ENCODE measurements at regions not wholly inside any gene's neighbourhood (a gene's known extent, or its start where the extent isn't known, plus 50 kb on each side); places are given as distances from the start of the nearest gene placed in this dataset.

GRCh38 chrX:125101971-125102755 is 217.5 kb upstream of the TEX13C start:
- Histone ChIP-seq H3K9ac (no peak overlapping the region), H3K4me3 (no peak overlapping the region), H3K4me2 (ENCODE audit: unreplicated experiment) (no peak overlapping the region), H3K9me2 (ENCODE audit: insufficient read depth) (no peaks in the 10 kb centered on the region), H4K20me1 (ENCODE audit: insufficient read depth) (no peaks in the 10 kb centered on the region), H3K9me3 (ENCODE audit: low read depth) (no peaks in the 10 kb centered on the region), H3K4me1 (ENCODE audit: insufficient read depth) (no peaks in the 10 kb centered on the region), H3F3A (ENCODE audit: insufficient read depth) (no peaks in the 10 kb centered on the region), H2AFZ (no peak overlapping the region), H3K79me2 (ENCODE audit: insufficient read depth) (no peaks in the 10 kb centered on the region), H3K27me3 (replicated peaks; ENCODE audit: insufficient read depth) (no peaks in the 10 kb centered on the region), H3K27ac (no peak overlapping the region), H3K36me3 (ENCODE audit: low read depth) (no peaks in the 10 kb centered on the region)
- WGBS, 2 experiments (ENCODE audit: low coverage in 1 of 2, low lambda C conversion rate in 2 of 2, missing lambda C conversion rate in 2 of 2), result 0 to 12% methylated on average over 1 of the region's 1 CpG
- no peak for DNase-seq
- no peak for TF ChIP-seq EZH2phosphoT487 (IDR thresholded peaks at IDR 0.05; ENCODE audit: insufficient read depth, low read depth)
- TF ChIP-seq EZH2 (IDR thresholded peaks at IDR 0.05; ENCODE audit: insufficient read depth, poor library complexity, severe bottlenecking), result no peak
- in situ Hi-C loops (cut with MboI), result no loop called here

GRCh38 chrX:125103693-125104092 is 216.0 kb upstream of the TEX13C start:
- H3K27me3 ChIP-seq (replicated peaks; ENCODE audit: insufficient read depth), result no peaks in the 10 kb centered on the region
- no peaks in the 10 kb centered on the region for H3K9me2 ChIP-seq (ENCODE audit: insufficient read depth)
- no peaks in the 10 kb centered on the region for H3K36me3 ChIP-seq (ENCODE audit: low read depth)
- no peaks in the 10 kb centered on the region for H4K20me1 ChIP-seq (ENCODE audit: insufficient read depth)
- no peak overlapping the region for H3K27ac ChIP-seq
- H2AFZ ChIP-seq, result no peak overlapping the region
- in situ Hi-C loops (cut with MboI), result no loop called here
- WGBS, 2 experiments (ENCODE audit: low coverage in 1 of 2, low lambda C conversion rate in 2 of 2, missing lambda C conversion rate in 2 of 2), result 62 to 68% methylated on average over 11 of the region's 11 CpGs
- TF ChIP-seq EZH2phosphoT487 (IDR thresholded peaks at IDR 0.05; ENCODE audit: insufficient read depth, low read depth) (no peak), EZH2 (IDR thresholded peaks at IDR 0.05; ENCODE audit: insufficient read depth, poor library complexity, severe bottlenecking) (no peak)
- no peak overlapping the region for H3K4me3 ChIP-seq
- no peaks in the 10 kb centered on the region for H3K4me1 ChIP-seq (ENCODE audit: insufficient read depth)
- H3K4me2 ChIP-seq (ENCODE audit: unreplicated experiment), result no peak overlapping the region
- H3F3A ChIP-seq (ENCODE audit: insufficient read depth), result no peaks in the 10 kb centered on the region
- no peak for DNase-seq
- H3K9ac ChIP-seq, result no peak overlapping the region
- no peaks in the 10 kb centered on the region for H3K9me3 ChIP-seq (ENCODE audit: low read depth)
- H3K79me2 ChIP-seq (ENCODE audit: insufficient read depth), result no peaks in the 10 kb centered on the region

DNA sequence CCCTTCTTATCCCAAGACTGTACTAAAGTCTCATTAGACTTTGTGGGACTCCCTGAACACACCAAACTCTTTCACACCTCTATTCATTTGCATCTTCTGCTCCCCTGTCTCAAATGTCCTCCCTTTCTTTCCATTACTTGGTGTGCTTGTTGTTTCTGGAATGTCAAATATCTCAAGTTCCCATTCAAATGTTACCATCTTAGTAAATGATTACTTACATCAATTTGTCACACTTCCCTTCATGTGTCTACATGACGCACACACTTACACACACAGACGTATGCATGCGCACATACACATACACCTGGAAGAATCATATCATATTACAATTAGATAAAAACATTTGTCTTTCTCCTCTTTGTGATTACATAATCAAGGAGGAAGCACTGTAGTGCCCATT is 210.8 kb upstream of the TEX13C start:
- WGBS, 2 experiments (ENCODE audit: low coverage in 1 of 2, low lambda C conversion rate in 2 of 2, missing lambda C conversion rate in 2 of 2), result 87 to 91% methylated on average over 3 of the region's 3 CpGs
- H3K4me1 ChIP-seq (ENCODE audit: insufficient read depth), result no peaks in the 10 kb centered on the region
- in situ Hi-C loops (cut with MboI), result no loop called here
- H2AFZ ChIP-seq, result no peak overlapping the region
- no peaks in the 10 kb centered on the region for H3K9me3 ChIP-seq (ENCODE audit: low read depth)
- H3K36me3 ChIP-seq (ENCODE audit: low read depth), result no peaks in the 10 kb centered on the region
- no peaks in the 10 kb centered on the region for H3K79me2 ChIP-seq (ENCODE audit: insufficient read depth)
- TF ChIP-seq EZH2phosphoT487 (IDR thresholded peaks at IDR 0.05; ENCODE audit: insufficient read depth, low read depth) (no peak), EZH2 (IDR thresholded peaks at IDR 0.05; ENCODE audit: insufficient read depth, poor library complexity, severe bottlenecking) (no peak)
- no peak overlapping the region for H3K27ac ChIP-seq
- H3K9me2 ChIP-seq (ENCODE audit: insufficient read depth), result no peaks in the 10 kb centered on the region
- DNase-seq, result no peak
- no peak overlapping the region for H3K4me2 ChIP-seq (ENCODE audit: unreplicated experiment)
- no peaks in the 10 kb centered on the region for H3K27me3 ChIP-seq (replicated peaks; ENCODE audit: insufficient read depth)
- no peak overlapping the region for H3K9ac ChIP-seq
- no peaks in the 10 kb centered on the region for H4K20me1 ChIP-seq (ENCODE audit: insufficient read depth)
- H3K4me3 ChIP-seq, result no peak overlapping the region
- no peaks in the 10 kb centered on the region for H3F3A ChIP-seq (ENCODE audit: insufficient read depth)

GRCh38 chrX:125131164-125131563 is 188.5 kb upstream of the TEX13C start:
- no peak overlapping the region for H3K4me2 ChIP-seq (ENCODE audit: unreplicated experiment)
- H3K4me3 ChIP-seq, result no peak overlapping the region
- TF ChIP-seq EZH2phosphoT487 (IDR thresholded peaks at IDR 0.05; ENCODE audit: insufficient read depth, low read depth) (no peak), EZH2 (IDR thresholded peaks at IDR 0.05; ENCODE audit: insufficient read depth, poor library complexity, severe bottlenecking) (no peak)
- no peak overlapping the region for H2AFZ ChIP-seq
- no peaks in the 10 kb centered on the region for H3K27me3 ChIP-seq (replicated peaks; ENCODE audit: insufficient read depth)
- H3K79me2 ChIP-seq (ENCODE audit: insufficient read depth), result no peaks in the 10 kb centered on the region
- in situ Hi-C loops (cut with MboI), result no loop called here
- DNase-seq, result peak; percentile 1
- H3F3A ChIP-seq (ENCODE audit: insufficient read depth), result no peaks in the 10 kb centered on the region
- no peak overlapping the region for H3K27ac ChIP-seq
- H3K36me3 ChIP-seq (ENCODE audit: low read depth), result no peaks in the 10 kb centered on the region
- H3K9me2 ChIP-seq (ENCODE audit: insufficient read depth), result no peaks in the 10 kb centered on the region
- H4K20me1 ChIP-seq (ENCODE audit: insufficient read depth), result no peaks in the 10 kb centered on the region
- H3K9me3 ChIP-seq (ENCODE audit: low read depth), result no peaks in the 10 kb centered on the region
- H3K9ac ChIP-seq, result no peak overlapping the region
- no peaks in the 10 kb centered on the region for H3K4me1 ChIP-seq (ENCODE audit: insufficient read depth)
